ENCODE measurements at regions not wholly inside any gene's neighbourhood (a gene's known extent, or its start where the extent isn't known, plus 50 kb on each side); places are given as distances from the start of the nearest gene placed in this dataset.

DNA sequence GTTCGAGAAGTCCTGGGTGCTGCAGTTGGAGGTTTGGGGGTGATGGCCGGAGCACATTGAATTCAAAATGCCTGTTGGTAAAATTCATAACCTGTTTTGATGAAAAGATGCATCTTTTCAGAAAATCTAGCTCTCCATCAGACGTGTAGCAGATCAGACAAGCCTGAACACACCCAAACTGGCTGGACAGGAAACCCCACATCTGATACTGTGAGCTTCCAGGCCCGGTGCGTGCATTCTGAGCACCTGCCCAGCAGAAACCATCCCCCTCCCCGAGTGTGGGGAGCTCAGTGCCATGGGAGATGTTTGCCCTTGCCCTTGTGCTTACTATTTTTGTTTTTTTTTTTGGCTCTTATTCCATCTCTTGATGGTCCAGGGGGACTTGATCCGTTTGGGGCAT lies 417.1 kb downstream of the TCERG1L start:
- H3K27ac ChIP-seq: no peak overlapping the region
- intact Hi-C loops (cut with DNase I): no loop called here
- TF ChIP-seq CTCF (IDR thresholded peaks at IDR 0.05): no peak
- H3K36me3 ChIP-seq: no peaks in the 10 kb centered on the region
- H3K27me3 ChIP-seq: no peaks in the 10 kb centered on the region
- no peaks in the 10 kb centered on the region for H3K4me1 ChIP-seq
- DNase-seq (ENCODE audit: low spot score in 2 of 2): no peak
- H3K4me3 ChIP-seq: no peak overlapping the region
- H3K9me3 ChIP-seq: no peaks in the 10 kb centered on the region

- intact Hi-C loops (cut with DNase I): no loop called here
- no peak for TF ChIP-seq CTCF (IDR thresholded peaks at IDR 0.05)
- Histone ChIP-seq H3K27ac (no peak overlapping the region), H3K27me3 (no peaks in the 10 kb centered on the region), H3K4me1 (no peaks in the 10 kb centered on the region), H3K36me3 (no peaks in the 10 kb centered on the region), H3K4me3 (no peak overlapping the region), H3K9me3 (no peaks in the 10 kb centered on the region)
- no peak for DNase-seq (ENCODE audit: low spot score in 2 of 2)
Measured at GRCh38 chr10:130895161-130895560, 416.4 kb downstream of the TCERG1L start.

DNA sequence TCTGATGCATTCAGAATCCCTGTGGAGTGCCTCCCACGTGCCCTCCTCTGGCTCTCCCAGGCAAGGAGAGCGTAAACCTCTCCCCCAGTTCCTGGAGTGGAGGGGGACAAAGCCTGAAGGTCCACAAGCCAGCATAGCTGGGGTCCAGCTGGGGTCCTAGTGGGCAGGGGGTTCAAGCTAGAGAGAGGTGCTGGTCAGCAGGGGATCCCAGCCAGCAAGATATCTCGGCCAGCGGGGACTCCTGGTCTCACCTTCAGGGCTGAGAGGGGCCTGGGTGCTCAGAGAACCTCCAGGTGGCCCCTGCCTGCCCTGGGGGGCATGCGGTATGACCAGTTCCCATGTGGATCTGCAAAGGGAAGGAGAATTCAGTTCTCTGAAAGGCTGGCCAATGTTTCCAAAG lies 413.7 kb downstream of the TCERG1L start:
- Histone ChIP-seq H3K36me3 (no peaks in the 10 kb centered on the region), H3K4me3 (no peak overlapping the region), H3K4me1 (no peaks in the 10 kb centered on the region), H3K27ac (no peak overlapping the region), H3K27me3 (no peaks in the 10 kb centered on the region), H3K9me3 (no peaks in the 10 kb centered on the region)
- intact Hi-C loops (cut with DNase I): no loop called here
- no peak for TF ChIP-seq CTCF (IDR thresholded peaks at IDR 0.05)
- DNase-seq (ENCODE audit: low spot score in 2 of 2): no peak

GRCh38 chr10:130898381-130898780 lies 413.1 kb downstream of the TCERG1L start:
- Histone ChIP-seq H3K27me3 (no peaks in the 10 kb centered on the region), H3K36me3 (no peaks in the 10 kb centered on the region), H3K9me3 (no peaks in the 10 kb centered on the region), H3K4me1 (no peaks in the 10 kb centered on the region), H3K4me3 (no peak overlapping the region), H3K27ac (no peak overlapping the region)
- no peak for DNase-seq (ENCODE audit: low spot score in 2 of 2)
- intact Hi-C loops (cut with DNase I): no loop called here
- no peak for TF ChIP-seq CTCF (IDR thresholded peaks at IDR 0.05)

DNA sequence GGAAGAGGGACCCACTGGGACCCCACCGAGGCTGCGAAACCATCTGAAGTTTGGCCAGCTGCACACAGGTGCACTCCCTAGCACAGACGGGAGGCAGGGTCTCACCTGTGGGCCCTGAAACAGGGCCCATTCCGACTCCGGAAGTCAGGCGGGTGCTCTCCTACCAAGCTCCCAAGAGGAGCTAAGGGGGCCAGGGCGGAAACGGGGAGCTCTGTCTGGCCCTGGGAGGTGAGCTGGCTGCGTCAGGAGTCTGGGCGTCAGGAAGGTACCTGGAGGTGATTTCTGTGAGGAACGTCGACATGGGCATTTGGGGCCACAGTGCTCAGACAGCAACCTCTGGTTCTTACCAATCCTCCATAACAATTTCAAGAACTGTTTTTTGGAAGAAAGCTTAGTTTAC lies 411.7 kb downstream of the TCERG1L start:
- Histone ChIP-seq H3K4me3 (no peak overlapping the region), H3K9me3 (no peaks in the 10 kb centered on the region), H3K4me1 (no peaks in the 10 kb centered on the region), H3K27me3 (no peaks in the 10 kb centered on the region), H3K36me3 (no peaks in the 10 kb centered on the region), H3K27ac (no peak overlapping the region)
- no peak for TF ChIP-seq CTCF (IDR thresholded peaks at IDR 0.05)
- no peak for DNase-seq (ENCODE audit: low spot score in 2 of 2)
- intact Hi-C loops (cut with DNase I): no loop called here

DNA sequence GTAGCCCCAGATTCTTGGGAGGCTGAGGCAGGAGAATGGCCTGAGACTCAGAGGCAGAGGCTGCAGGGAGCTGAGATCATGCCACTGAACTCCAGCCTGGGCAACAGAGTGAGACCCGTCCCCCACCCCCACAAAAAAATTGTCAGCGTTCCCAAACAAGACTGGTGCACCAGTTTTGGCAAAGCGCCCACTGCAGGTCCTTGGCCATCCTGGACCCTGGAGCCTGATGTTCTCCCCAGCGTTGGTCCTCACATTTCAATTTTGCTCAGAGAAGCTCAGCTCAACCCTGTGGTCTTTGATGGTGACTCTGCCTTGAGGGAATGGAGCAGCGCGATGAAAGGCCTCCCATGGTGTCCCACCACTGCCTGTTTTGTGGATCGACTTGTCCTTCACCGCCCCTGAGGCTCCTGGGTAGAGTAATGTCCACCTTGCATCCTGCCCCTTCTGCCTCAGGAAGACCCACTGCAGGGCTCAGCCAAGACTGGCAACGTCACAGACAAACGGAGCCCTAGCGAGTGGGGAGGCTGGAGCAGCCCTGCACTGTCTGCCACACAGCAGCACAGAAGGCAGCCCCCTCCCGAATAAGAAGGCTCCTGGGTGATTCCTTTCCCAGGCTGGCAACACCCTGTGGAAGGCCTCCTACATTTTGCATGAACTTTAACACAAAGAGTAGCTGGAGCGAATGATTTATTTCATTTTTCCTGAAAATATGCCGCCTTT lies 410.9 kb downstream of the TCERG1L start:
- Histone ChIP-seq H3K27ac (no peak overlapping the region), H3K36me3 (no peaks in the 10 kb centered on the region), H3K9me3 (no peaks in the 10 kb centered on the region), H3K4me1 (no peaks in the 10 kb centered on the region), H3K27me3 (no peaks in the 10 kb centered on the region), H3K4me3 (no peak overlapping the region)
- intact Hi-C loops (cut with DNase I): no loop called here
- no peak for TF ChIP-seq CTCF (IDR thresholded peaks at IDR 0.05)
- DNase-seq (ENCODE audit: low spot score in 2 of 2): no peak

All from ascending aorta (tissue), 2 donors.